K562 (cell line): ENCODE measurements at regions not wholly inside any gene's neighbourhood (a gene's known extent, or its start where the extent isn't known, plus 50 kb on each side); places are given as distances from the start of the nearest gene placed in this dataset.

Experiments
- FOXA1 ChIP-seq: fragments of 450-650 bp; IDR thresholded peaks from 2 replicates; pipeline ENCODE4 v1.6.1; 2016; ENCODE audit warnings: mild to moderate bottlenecking, borderline replicate concordance
- FOXK1 ChIP-seq: sonication (generic); formaldehyde crosslinking; IDR thresholded peaks from 2 replicates; pipeline ENCODE4 v1.8.0; 2022; ENCODE audit warnings: missing genetic modification reagents, mild to moderate bottlenecking, borderline replicate concordance
- GATAD2A ChIP-seq: fragments of 450-650 bp; IDR thresholded peaks from 2 replicates; pipeline ENCODE4 v1.6.1; 2017
- JUND ChIP-seq, 2 experiments: IDR thresholded peaks; 2 replicates in 1 of 2; 3 replicates in 1 of 2; pipeline ENCODE4 v1.6.1; 2011; ENCODE audit warnings: borderline replicate concordance in 2 of 2, low read depth in 2 of 2, low read length in 2 of 2, improper control_type of control experiment in 1 of 2, missing biosample characterization in 1 of 2, missing genetic modification characterization in 1 of 2, missing genetic modification reagents in 1 of 2
- NFE2 ChIP-seq: IDR thresholded peaks from 2 replicates; pipeline ENCODE4 v1.6.1; 2014; ENCODE audit warnings: antibody characterized with exemption, low read depth
- TAF9B ChIP-seq: fragments of 450-650 bp; IDR thresholded peaks from 2 replicates; pipeline ENCODE4 v1.6.1; 2018; ENCODE audit warnings: mild to moderate bottlenecking; ENCODE audit not compliant: partially characterized antibody
- TEAD4 ChIP-seq, 2 experiments: sonication (generic) in 1 of 2; formaldehyde crosslinking in 1 of 2; IDR thresholded peaks; 2 replicates each; pipeline versions ENCODE4 v1.6.1 to v1.8.0; 2012 to 2022; ENCODE audit warnings: borderline replicate concordance in 1 of 2, inconsistent platforms in 1 of 2, low read length in 1 of 2, mild to moderate bottlenecking in 1 of 2, missing genetic modification reagents in 1 of 2
- TF ChIP-seq, protein P1 (sequence below), 2 experiments: fragments of 450-650 bp; IDR thresholded peaks; 2 replicates each; pipeline ENCODE4 v1.6.1; 2016; ENCODE audit warnings: mild to moderate bottlenecking in 2 of 2, borderline replicate concordance in 1 of 2, low read depth in 1 of 2, moderate library complexity in 1 of 2

DNA sequence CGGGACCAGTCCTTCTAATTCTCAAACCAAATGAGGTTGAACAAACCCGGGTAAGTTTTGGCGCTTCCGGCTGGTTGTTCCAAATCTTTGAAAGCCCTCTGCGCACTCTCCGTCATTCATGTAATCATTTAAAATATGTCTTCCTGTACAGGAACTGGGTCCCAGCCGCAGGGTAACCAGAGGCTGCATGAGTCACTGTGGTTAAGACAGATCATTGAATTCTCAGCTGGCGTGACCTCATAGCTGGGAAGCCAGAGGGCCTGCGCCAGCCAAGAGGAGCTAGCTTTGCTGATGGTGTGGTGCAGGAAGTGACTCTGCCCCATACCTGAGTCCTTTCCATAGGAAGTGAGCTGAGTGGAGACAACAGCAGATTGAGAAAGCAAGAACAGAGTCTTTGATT lies 135.2 kb downstream of the TSHZ3 start (continued):
- TF ChIP-seq, protein P1, sequence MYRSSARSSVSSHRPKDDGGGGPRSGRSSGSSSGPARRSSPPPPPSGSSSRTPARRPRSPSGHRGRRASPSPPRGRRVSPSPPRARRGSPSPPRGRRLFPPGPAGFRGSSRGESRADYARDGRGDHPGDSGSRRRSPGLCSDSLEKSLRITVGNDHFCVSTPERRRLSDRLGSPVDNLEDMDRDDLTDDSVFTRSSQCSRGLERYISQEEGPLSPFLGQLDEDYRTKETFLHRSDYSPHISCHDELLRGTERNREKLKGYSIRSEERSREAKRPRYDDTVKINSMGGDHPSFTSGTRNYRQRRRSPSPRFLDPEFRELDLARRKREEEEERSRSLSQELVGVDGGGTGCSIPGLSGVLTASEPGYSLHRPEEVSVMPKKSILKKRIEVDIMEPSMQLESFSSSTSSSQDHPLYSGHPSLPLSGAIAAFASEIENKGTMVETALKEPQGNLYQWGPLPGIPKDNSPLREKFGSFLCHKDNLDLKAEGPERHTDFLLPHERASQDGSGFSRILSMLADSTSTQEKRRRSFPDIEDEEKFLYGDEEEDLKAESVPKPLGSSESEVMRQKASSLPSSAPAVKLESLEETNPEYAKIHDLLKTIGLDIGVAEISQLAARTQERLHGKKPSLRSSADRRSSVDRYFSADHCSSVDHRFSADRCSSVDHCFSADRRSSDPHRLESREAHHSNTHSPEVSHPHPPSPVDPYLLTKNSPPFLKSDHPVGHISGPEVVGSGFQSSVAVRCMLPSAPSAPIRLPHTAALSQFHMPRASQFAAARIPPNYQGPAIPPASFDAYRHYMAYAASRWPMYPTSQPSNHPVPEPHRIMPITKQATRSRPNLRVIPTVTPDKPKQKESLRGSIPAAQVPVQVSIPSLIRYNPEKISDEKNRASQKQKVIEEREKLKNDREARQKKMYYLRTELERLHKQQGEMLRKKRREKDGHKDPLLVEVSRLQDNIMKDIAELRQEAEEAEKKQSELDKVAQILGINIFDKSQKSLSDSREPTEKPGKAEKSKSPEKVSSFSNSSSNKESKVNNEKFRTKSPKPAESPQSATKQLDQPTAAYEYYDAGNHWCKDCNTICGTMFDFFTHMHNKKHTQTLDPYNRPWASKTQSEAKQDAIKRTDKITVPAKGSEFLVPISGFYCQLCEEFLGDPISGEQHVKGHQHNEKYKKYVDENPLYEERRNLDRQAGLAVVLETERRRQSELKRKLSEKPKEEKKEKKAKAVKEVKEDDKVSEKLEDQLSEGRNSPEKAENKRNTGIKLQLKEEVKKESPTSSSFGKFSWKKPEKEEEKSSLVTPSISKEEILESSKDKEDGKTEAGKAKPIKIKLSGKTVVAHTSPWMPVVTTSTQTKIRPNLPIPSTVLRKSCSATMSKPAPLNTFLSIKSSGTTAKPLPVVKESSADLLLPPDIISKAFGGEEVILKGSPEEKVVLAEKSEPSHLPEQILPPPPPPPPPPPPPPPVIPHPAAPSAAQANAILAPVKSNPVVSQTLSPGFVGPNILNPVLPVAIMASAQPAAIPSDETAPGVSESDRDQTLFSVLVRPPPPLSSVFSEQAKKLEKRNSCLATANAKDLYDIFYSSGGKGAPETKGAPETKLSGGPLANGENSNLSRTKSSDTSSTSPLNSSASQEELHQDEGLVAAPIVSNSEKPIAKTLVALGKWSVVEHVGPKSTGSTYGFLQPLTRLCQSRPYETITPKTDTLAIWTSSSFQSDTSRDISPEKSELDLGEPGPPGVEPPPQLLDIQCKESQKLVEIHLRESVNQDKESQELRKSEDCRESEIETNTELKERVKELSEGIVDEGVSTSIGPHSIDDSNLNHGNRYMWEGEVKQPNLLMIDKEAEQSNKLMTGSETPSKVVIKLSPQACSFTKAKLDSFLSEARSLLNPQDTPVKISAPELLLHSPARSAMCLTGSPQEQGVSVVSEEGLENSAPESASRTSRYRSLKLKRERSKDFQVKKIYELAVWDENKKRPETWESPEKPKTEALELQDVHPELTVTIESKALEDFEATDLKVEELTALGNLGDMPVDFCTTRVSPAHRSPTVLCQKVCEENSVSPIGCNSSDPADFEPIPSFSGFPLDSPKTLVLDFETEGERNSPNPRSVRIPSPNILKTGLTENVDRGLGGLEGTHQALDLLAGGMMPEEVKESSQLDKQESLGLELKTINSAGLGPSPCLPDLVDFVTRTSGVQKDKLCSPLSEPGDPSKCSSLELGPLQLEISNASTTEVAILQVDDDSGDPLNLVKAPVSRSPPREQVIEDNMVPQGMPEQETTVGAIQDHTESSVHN (IDR thresholded peaks at IDR 0.05; ENCODE audit: borderline replicate concordance in 1 of 2, low read depth in 1 of 2) = peak in 1 of 2 experiments; percentile 86; a peak in 2 of 4 replicates
- peak; percentile 42 for TF ChIP-seq TAF9B
- no peak for TF ChIP-seq FOXA1
- no peak for TF ChIP-seq GATAD2A
- peak; percentile 93 for TF ChIP-seq JUND (IDR thresholded peaks at IDR 0.05; ENCODE audit: borderline replicate concordance, low read depth, low read length)
- TF ChIP-seq JUND (tag; IDR thresholded peaks at IDR 0.05; ENCODE audit: borderline replicate concordance, low read depth, low read length) = peak; percentile 94
- peak; percentile 43; the same call in 1 of the 2 replicates for TF ChIP-seq NFE2
- TF ChIP-seq TEAD4 (IDR thresholded peaks at IDR 0.05; ENCODE audit: low read length) = peak; percentile 78
- no peak for TF ChIP-seq TEAD4 (CRISPR knock-in tag; IDR thresholded peaks at IDR 0.05; ENCODE audit: borderline replicate concordance)
- TF ChIP-seq FOXK1 (CRISPR knock-in tag) = no peak
